Muscle of leg (tissue), 3 donors: ENCODE measurements at regions not wholly inside any gene's neighbourhood (a gene's known extent, or its start where the extent isn't known, plus 50 kb on each side); places are given as distances from the start of the nearest gene placed in this dataset.
"Not testable (repeated sequence)": the region's sequence is repeated elsewhere in the genome, so short reads cannot be mapped to it uniquely, and the experiment has no call there.

Experiments
- DNase-seq: peaks from one replicate; pipeline ENCODE4 v3.0.0; 2013
- H3K27ac ChIP-seq: one replicate; pipeline ENCODE4 v1.5.1; 2013; ENCODE audit warnings: mild to moderate bottlenecking, low read length, control low read depth
- H3K27me3 ChIP-seq: one replicate; pipeline ENCODE4 v1.6.1; 2013; ENCODE audit warnings: low read length; ENCODE audit not compliant: control insufficient read depth, insufficient read depth
- H3K36me3 ChIP-seq: one replicate; pipeline ENCODE4 v1.6.1; 2013; ENCODE audit warnings: low read length; ENCODE audit not compliant: control insufficient read depth, insufficient read depth
- H3K4me1 ChIP-seq: one replicate; pipeline ENCODE4 v1.6.1; 2013; ENCODE audit warnings: low read length; ENCODE audit not compliant: control insufficient read depth, insufficient read depth
- H3K4me3 ChIP-seq: one replicate; pipeline ENCODE4 v1.5.1; 2013; ENCODE audit warnings: low read length, control low read depth
- H3K9me3 ChIP-seq: replicated peaks from 2 replicates; pipeline ENCODE4 v1.6.1; 2013; ENCODE audit warnings: low read depth, low read length; ENCODE audit not compliant: control insufficient read depth
- WGBS: methylation state at CpG from one replicate; pipeline ENCODE4 v1.1.5; 2013; ENCODE audit warnings: missing lambda C conversion rate; ENCODE audit not compliant: insufficient coverage; 5-methylcytosine and 5-hydroxymethylcytosine counted together

GRCh38 chr18:38654946-38655345 is 1089.3 kb upstream of the CELF4 start:
- 75% methylated on average over 4 of the region's 8 CpGs for WGBS
- Histone ChIP-seq H3K4me3 (no peak overlapping the region), H3K27me3 (no peaks in the 10 kb centered on the region), H3K9me3 (no peaks in the 10 kb centered on the region), H3K36me3 (no peaks in the 10 kb centered on the region), H3K27ac (no peak overlapping the region), H3K4me1 (no peaks in the 10 kb centered on the region)
- no peak for DNase-seq

DNA sequence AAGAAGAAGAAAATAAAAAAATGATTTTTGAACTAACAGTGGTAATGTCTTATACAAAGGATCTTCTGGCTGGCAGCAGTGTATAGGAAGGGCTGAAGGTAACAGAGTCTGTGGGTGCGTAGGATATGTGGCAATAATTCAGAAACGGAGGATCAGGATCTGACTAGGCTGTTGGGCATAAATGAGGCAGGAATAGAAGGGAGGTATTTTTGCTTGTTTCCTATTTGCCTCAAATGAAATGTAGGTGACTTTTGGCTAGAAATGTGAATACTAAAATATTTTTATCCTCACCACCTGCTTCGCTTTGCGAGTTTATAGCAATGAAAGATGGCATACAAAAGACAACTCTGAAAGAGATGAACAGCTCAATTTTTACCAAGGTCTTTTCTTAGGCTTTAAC is 1086.1 kb upstream of the CELF4 start:
- no peaks in the 10 kb centered on the region for H3K4me1 ChIP-seq
- 83% methylated on average over 1 of the region's 4 CpGs for WGBS
- H3K4me3 ChIP-seq, result no peak overlapping the region
- no peak for DNase-seq
- no peaks in the 10 kb centered on the region for H3K36me3 ChIP-seq
- H3K27me3 ChIP-seq, result no peaks in the 10 kb centered on the region
- H3K9me3 ChIP-seq, result no peaks in the 10 kb centered on the region
- no peak overlapping the region for H3K27ac ChIP-seq

- no peaks in the 10 kb centered on the region for H3K4me1 ChIP-seq
- DNase-seq, result no peak
- H3K27me3 ChIP-seq, result no peaks in the 10 kb centered on the region
- H3K9me3 ChIP-seq, result no peaks in the 10 kb centered on the region
- no peak overlapping the region for H3K27ac ChIP-seq
- H3K36me3 ChIP-seq, result no peaks in the 10 kb centered on the region
- H3K4me3 ChIP-seq, result no peak overlapping the region
- WGBS, result no CpG with 5 or more reads among the region's 1 CpG
These were observed 1082.6 kb upstream of the CELF4 start for GRCh38 chr18:38648179-38648578.

DNA sequence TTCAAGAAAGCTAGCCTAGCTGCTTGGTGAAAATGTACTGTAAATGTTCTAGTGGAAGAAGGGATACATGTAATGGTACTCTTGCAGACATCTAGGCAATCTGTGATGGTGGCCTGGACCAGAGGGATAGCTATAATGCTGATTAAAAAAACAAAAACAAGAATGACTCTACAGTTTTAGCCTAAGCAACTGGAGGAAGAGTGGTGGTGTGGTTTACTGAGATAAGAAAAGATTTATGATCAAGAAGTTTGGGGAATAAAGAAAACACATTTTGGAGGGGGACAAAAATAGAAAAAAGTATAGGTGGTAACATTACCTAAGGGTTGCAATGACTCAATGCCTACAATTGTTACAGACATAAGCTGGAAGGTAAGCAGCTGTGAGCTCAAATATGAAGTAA is 1080.7 kb upstream of the CELF4 start:
- Histone ChIP-seq H3K27me3 (no peaks in the 10 kb centered on the region), H3K36me3 (no peaks in the 10 kb centered on the region), H3K4me3 (no peak overlapping the region), H3K27ac (no peak overlapping the region), H3K9me3 (no peaks in the 10 kb centered on the region), H3K4me1 (no peaks in the 10 kb centered on the region)
- no peak for DNase-seq

GRCh38 chr18:38644875-38645641 is 1079.5 kb upstream of the CELF4 start:
- H3K36me3 ChIP-seq, result no peaks in the 10 kb centered on the region
- no peaks in the 10 kb centered on the region for H3K9me3 ChIP-seq
- no peaks in the 10 kb centered on the region for H3K4me1 ChIP-seq
- no peak overlapping the region for H3K27ac ChIP-seq
- H3K27me3 ChIP-seq, result no peaks in the 10 kb centered on the region
- H3K4me3 ChIP-seq, result no peak overlapping the region
- no peak for DNase-seq
- WGBS, result 20% methylated on average over 1 of the region's 4 CpGs

GRCh38 chr18:38642711-38643110 is 1077.1 kb upstream of the CELF4 start:
- no CpG with 5 or more reads among the region's 3 CpGs for WGBS
- H3K27ac ChIP-seq, result no peak overlapping the region
- no peaks in the 10 kb centered on the region for H3K36me3 ChIP-seq
- H3K9me3 ChIP-seq, result peaks cover 4% of the 10 kb centered on the region
- peak; percentile 27 for DNase-seq
- no peak overlapping the region for H3K4me3 ChIP-seq
- H3K4me1 ChIP-seq, result no peaks in the 10 kb centered on the region
- H3K27me3 ChIP-seq, result no peaks in the 10 kb centered on the region

DNA sequence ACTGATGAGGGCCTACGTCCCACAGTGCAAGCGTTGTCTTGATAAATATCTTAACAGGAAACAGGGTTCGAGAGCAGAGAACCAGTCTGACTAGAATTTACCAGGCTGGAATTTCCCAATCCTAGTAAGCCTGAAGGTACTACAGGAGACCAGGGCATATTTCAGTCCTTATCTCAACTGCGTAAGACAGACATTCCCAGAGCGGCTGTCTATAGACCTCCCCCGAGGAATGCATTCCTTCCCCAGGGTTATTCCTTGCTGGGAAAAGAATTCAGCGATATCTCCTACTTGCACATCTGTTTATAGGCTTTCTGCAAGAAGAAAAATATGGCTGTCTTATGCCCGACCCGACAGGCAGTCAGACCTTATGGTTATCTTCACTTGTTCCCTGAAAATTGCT is 1074.1 kb upstream of the CELF4 start:
- 92% methylated on average over 3 of the region's 9 CpGs for WGBS
- not testable (repeated sequence) for H3K27ac ChIP-seq, H3K4me1 ChIP-seq, H3K4me3 ChIP-seq, DNase-seq, H3K36me3 ChIP-seq, H3K27me3 ChIP-seq, H3K9me3 ChIP-seq

DNA sequence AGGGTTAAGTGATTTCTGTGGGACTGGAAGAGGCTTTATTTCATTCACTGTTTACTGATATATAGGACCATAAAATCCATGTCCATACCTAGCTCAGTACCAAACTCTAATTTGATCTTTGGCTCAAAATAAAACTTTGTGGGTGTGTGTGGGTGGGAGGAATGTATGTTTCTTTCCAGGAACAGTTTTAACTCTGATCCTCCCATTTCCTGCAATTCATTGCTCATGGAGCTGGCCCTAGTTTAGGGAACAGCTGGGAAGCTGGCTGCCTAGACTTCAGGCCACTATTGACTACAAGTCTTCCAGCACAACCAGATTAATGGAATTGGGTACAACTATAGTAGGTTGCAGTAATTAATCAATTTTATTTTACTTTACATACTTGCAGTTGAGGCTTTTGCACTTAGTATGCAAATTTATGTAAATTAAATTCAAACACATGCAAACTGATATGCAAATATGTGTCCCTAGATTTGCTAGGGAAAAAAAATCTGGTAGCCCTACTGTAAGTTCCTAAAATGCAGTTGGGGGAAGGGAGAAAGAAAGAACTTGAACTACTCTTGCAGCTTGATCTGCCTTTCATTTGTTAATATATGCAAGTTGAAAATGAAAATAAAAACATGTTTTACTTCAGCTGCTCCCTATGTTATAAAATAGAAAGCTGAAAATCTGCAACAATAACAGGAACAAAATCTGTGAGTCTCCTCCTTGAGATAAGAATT is 1070.3 kb upstream of the CELF4 start:
- DNase-seq, result peak; percentile 66
- Histone ChIP-seq H3K27me3 (no peaks in the 10 kb centered on the region), H3K36me3 (no peaks in the 10 kb centered on the region), H3K27ac (no peak overlapping the region), H3K4me3 (no peak overlapping the region), H3K9me3 (peaks cover 4% of the 10 kb centered on the region), H3K4me1 (no peaks in the 10 kb centered on the region)

- no peak overlapping the region for H3K27ac ChIP-seq
- DNase-seq, result no peak
- no CpG with 5 or more reads among the region's 2 CpGs for WGBS
- peaks cover 4% of the 10 kb centered on the region for H3K9me3 ChIP-seq
- H3K4me3 ChIP-seq, result no peak overlapping the region
- H3K4me1 ChIP-seq, result no peaks in the 10 kb centered on the region
- no peaks in the 10 kb centered on the region for H3K27me3 ChIP-seq
- H3K36me3 ChIP-seq, result no peaks in the 10 kb centered on the region
These were observed 1068.5 kb upstream of the CELF4 start for GRCh38 chr18:38634117-38634516.

DNA sequence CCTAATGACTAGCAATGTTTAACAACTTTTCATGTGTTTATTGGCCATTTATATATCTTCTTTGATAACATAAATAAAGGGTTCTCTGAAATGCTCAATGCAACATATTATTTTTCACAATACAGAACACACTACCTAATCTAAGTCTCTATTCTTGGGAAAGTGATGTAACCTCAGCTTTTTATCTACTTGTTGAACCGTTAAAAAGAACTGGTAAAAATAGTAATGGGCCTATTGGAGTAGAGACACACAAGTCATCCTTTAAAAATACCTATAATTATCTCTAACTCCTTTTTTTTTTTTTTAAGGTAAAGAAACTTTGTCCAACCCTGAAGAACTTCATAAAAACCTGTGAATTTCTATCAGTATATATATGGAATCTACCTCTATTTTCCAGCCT is 1067.7 kb upstream of the CELF4 start:
- no peak overlapping the region for H3K4me3 ChIP-seq
- no peaks in the 10 kb centered on the region for H3K9me3 ChIP-seq
- H3K4me1 ChIP-seq, result no peaks in the 10 kb centered on the region
- DNase-seq, result no peak
- no peak overlapping the region for H3K27ac ChIP-seq
- no peaks in the 10 kb centered on the region for H3K27me3 ChIP-seq
- H3K36me3 ChIP-seq, result no peaks in the 10 kb centered on the region
- WGBS, result no CpG with 5 or more reads among the region's 1 CpG
